ENCODE measurements at regions not wholly inside any gene's neighbourhood (a gene's known extent, or its start where the extent isn't known, plus 50 kb on each side); places are given as distances from the start of the nearest gene placed in this dataset.

DNA sequence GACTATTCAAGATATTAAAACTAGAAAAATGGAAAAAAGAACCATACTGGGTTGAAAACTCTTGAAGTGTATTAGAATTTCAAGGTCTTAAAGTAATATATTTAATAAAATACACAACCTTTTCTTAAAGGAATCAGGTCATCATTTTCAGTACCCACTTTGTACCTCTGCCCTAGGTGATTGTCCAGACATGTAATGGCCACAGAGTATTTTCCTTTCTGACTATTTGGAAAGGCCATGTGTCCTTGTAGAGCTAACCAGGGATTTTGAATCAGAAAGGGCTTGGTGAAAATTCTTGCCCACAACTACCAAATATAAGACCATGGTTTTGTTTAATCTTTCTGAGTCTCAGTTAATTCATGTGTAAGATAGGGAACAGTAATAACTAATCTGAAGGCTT lies 91.4 kb upstream of the MLIP start:
- no peak overlapping the region for H4K91ac ChIP-seq (ENCODE audit: insufficient read depth, low read depth, low read length)
- no peaks in the 10 kb centered on the region for H3K9me1 ChIP-seq (ENCODE audit: insufficient read depth, low read length)
- H2BK20ac ChIP-seq (ENCODE audit: low read depth, low read length): no peak overlapping the region
- no peak overlapping the region for H2BK120ac ChIP-seq (ENCODE audit: low read depth, low read length)
- no peaks in the 10 kb centered on the region for H3K79me1 ChIP-seq (ENCODE audit: low read depth in 1 of 2, low read length in 2 of 2)
- H3K9ac ChIP-seq (ENCODE audit: low read depth, low read length): no peak overlapping the region
- H2AFZ ChIP-seq (replicated peaks; ENCODE audit: low read length, poor library complexity): no peak overlapping the region
- H3K4ac ChIP-seq (ENCODE audit: low read depth, low read length): no peak overlapping the region
- H3K27ac ChIP-seq (ENCODE audit: insufficient read depth, low read length): no peak overlapping the region
- dilution Hi-C loops (cut with HindIII; ENCODE audit: low sequenced_read_pairs, unreplicated experiment) (no loop called here), intact Hi-C loops (cut with micrococcal nuclease) (no loop called here), in situ Hi-C loops (cut with MboI; ENCODE audit: low sequenced_read_pairs) (no loop called here)
- TF ChIP-seq, protein P1, sequence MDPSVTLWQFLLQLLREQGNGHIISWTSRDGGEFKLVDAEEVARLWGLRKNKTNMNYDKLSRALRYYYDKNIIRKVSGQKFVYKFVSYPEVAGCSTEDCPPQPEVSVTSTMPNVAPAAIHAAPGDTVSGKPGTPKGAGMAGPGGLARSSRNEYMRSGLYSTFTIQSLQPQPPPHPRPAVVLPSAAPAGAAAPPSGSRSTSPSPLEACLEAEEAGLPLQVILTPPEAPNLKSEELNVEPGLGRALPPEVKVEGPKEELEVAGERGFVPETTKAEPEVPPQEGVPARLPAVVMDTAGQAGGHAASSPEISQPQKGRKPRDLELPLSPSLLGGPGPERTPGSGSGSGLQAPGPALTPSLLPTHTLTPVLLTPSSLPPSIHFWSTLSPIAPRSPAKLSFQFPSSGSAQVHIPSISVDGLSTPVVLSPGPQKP (IDR thresholded peaks at IDR 0.05; ENCODE audit: borderline replicate concordance, low read depth, low read length): no peak
- TF ChIP-seq MAFK (IDR thresholded peaks at IDR 0.05; ENCODE audit: low read depth, low read length) (no peak), FOS (IDR thresholded peaks at IDR 0.05; ENCODE audit: low read depth, low read length) (no peak), CEBPB (IDR thresholded peaks at IDR 0.05; ENCODE audit: low read depth, low read length) (no peak)
- no peaks in the 10 kb centered on the region for H3K27me3 ChIP-seq (ENCODE audit: control insufficient read depth, insufficient read depth, low read length)
- no peaks in the 10 kb centered on the region for H3K4me1 ChIP-seq (ENCODE audit: control insufficient read depth, insufficient read depth, low read length)
- CTCF ChIA-PET: no interaction called here
- BruUV-seq (replicated peaks): no TSS peak
- DNase-seq (no peak), ATAC-seq (ENCODE audit: low read depth) (no peak)
- H3K4me3 ChIP-seq (ENCODE audit: insufficient read depth, low read depth, low read length): no peak overlapping the region
- no peaks in the 10 kb centered on the region for H3K36me3 ChIP-seq (ENCODE audit: control insufficient read depth, insufficient read depth, low read length)
- H2AK9ac ChIP-seq (replicated peaks; ENCODE audit: low read depth, low read length, poor library complexity): no peak overlapping the region
- no peak overlapping the region for H3K18ac ChIP-seq (ENCODE audit: low read depth, low read length)
- H4K5ac ChIP-seq (ENCODE audit: low read depth, low read length): no peak overlapping the region
- H2AK5ac ChIP-seq (ENCODE audit: low read depth, low read length): no peak overlapping the region
- H2BK15ac ChIP-seq (ENCODE audit: low read depth, low read length): no peak overlapping the region
- no peak overlapping the region for H4K8ac ChIP-seq (ENCODE audit: low read depth in 2 of 2, low read length in 2 of 2)
- H3K23ac ChIP-seq (ENCODE audit: low read depth, low read length): no peak overlapping the region; the same call in 1 of the 2 replicates
- H3K4me2 ChIP-seq (ENCODE audit: low read depth, low read length): no peak overlapping the region
- no peak overlapping the region for H2BK5ac ChIP-seq (ENCODE audit: low read depth, low read length, poor library complexity, severe bottlenecking)
- H3K9me3 ChIP-seq (ENCODE audit: control insufficient read depth, insufficient read depth, low read length): no peaks in the 10 kb centered on the region
- H3K14ac ChIP-seq (replicated peaks; ENCODE audit: low read depth, low read length): no peak overlapping the region
- no peaks in the 10 kb centered on the region for H4K20me1 ChIP-seq (ENCODE audit: insufficient read depth, low read length)
- POLR2A ChIA-PET (ENCODE audit: unreplicated experiment): interaction anchor here (0.7 kb wide), 1 partner anchor 9 kb away, joined by 3 read pairs; no protein-coding TSS in a partner anchor
- no peak overlapping the region for H3K56ac ChIP-seq (ENCODE audit: extremely low read depth, insufficient read depth, low read length)

All from IMR-90 (cell line).